Trophoblast cell (in vitro differentiated cells and primary cell): ENCODE measurements at regions not wholly inside any gene's neighbourhood (a gene's known extent, or its start where the extent isn't known, plus 50 kb on each side); places are given as distances from the start of the nearest gene placed in this dataset.

ENCODE experiments used
- DNase-seq, 2 donors: peaks; one replicate each; pipeline ENCODE4 v3.0.0-alpha.2; 2016
- H2AFZ ChIP-seq: 2 replicates; pipeline ENCODE4 v1.6.1; 2013; ENCODE audit warnings: low read length, moderate library complexity, mild to moderate bottlenecking; ENCODE audit not compliant: insufficient read depth, poor library complexity
- H2AK5ac ChIP-seq: 2 replicates; pipeline ENCODE4 v1.6.1; 2013; ENCODE audit warnings: mild to moderate bottlenecking, low read length
- H2BK120ac ChIP-seq: 2 replicates; pipeline ENCODE4 v1.6.1; 2013; ENCODE audit warnings: low read length, mild to moderate bottlenecking, moderate library complexity; ENCODE audit not compliant: insufficient read depth, poor library complexity
- H2BK12ac ChIP-seq: 2 replicates; pipeline ENCODE4 v1.6.1; 2013; ENCODE audit warnings: mild to moderate bottlenecking, low read length, moderate library complexity
- H2BK5ac ChIP-seq: 2 replicates; pipeline ENCODE4 v1.6.1; 2013; ENCODE audit warnings: low read length, low read depth, moderate library complexity, mild to moderate bottlenecking; ENCODE audit not compliant: poor library complexity
- H3K14ac ChIP-seq: 2 replicates; pipeline ENCODE4 v1.6.1; 2013; ENCODE audit warnings: mild to moderate bottlenecking, low read length
- H3K18ac ChIP-seq: 2 replicates; pipeline ENCODE4 v1.6.1; 2013; ENCODE audit warnings: mild to moderate bottlenecking, low read length
- H3K23ac ChIP-seq: 2 replicates; pipeline ENCODE4 v1.6.1; 2013; ENCODE audit warnings: low read length
- H3K27ac ChIP-seq: 2 replicates; pipeline ENCODE4 v1.5.1; 2013; ENCODE audit warnings: low read depth, mild to moderate bottlenecking, inconsistent platforms, low read length, moderate library complexity
- H3K27me3 ChIP-seq: 2 replicates; pipeline ENCODE4 v1.6.1; 2013; ENCODE audit warnings: inconsistent platforms, mild to moderate bottlenecking, low read length, moderate library complexity; ENCODE audit not compliant: insufficient read depth
- H3K36me3 ChIP-seq, 2 experiments: 1 replicate in 1 of 2; 2 replicates in 1 of 2; pipeline ENCODE4 v1.6.1; 2013; ENCODE audit warnings: low read length in 2 of 2, mild to moderate bottlenecking in 2 of 2, moderate library complexity in 1 of 2; ENCODE audit not compliant: insufficient read depth in 2 of 2, control insufficient read depth in 1 of 2
- H3K4ac ChIP-seq: 2 replicates; pipeline ENCODE4 v1.6.1; 2013; ENCODE audit warnings: low read depth, mild to moderate bottlenecking, low read length, moderate library complexity
- H3K4me1 ChIP-seq, 2 experiments: 1 replicate in 1 of 2; 2 replicates in 1 of 2; pipeline ENCODE4 v1.6.1; 2013; ENCODE audit warnings: low read length in 2 of 2, mild to moderate bottlenecking in 2 of 2, moderate library complexity in 1 of 2; ENCODE audit not compliant: insufficient read depth in 2 of 2, control insufficient read depth in 1 of 2
- H3K4me2 ChIP-seq: 2 replicates; pipeline ENCODE4 v1.6.1; 2013; ENCODE audit warnings: inconsistent platforms, mild to moderate bottlenecking, low read length, moderate library complexity
- H3K4me3 ChIP-seq: 2 replicates; pipeline ENCODE4 v1.5.1; 2013; ENCODE audit warnings: mild to moderate bottlenecking, low read depth, low read length, inconsistent platforms
- H3K79me1 ChIP-seq: one replicate; pipeline ENCODE4 v1.6.1; 2013; ENCODE audit warnings: low read length
- H3K79me2 ChIP-seq: 2 replicates; pipeline ENCODE4 v1.6.1; 2013; ENCODE audit warnings: low read length, mild to moderate bottlenecking; ENCODE audit not compliant: control insufficient read depth, insufficient read depth, poor library complexity
- H3K9ac ChIP-seq: 2 replicates; pipeline ENCODE4 v1.6.1; 2013; ENCODE audit warnings: mild to moderate bottlenecking, low read length
- H3K9me3 ChIP-seq: 2 replicates; pipeline ENCODE4 v1.6.1; 2013; ENCODE audit warnings: low read depth, mild to moderate bottlenecking, control low read depth, inconsistent platforms, low read length; ENCODE audit not compliant: insufficient read depth
- H4K12ac ChIP-seq: 2 replicates; pipeline ENCODE4 v1.6.1; 2013; ENCODE audit warnings: low read depth, mild to moderate bottlenecking, low read length, moderate library complexity
- H4K8ac ChIP-seq: 2 replicates; pipeline ENCODE4 v1.6.1; 2013; ENCODE audit warnings: low read depth, mild to moderate bottlenecking, low read length, moderate library complexity
- H4K91ac ChIP-seq: one replicate; pipeline ENCODE4 v1.6.1; 2013; ENCODE audit warnings: low read depth, mild to moderate bottlenecking, low read length, moderate library complexity
- WGBS: extraction: QIAGEN DNeasy Blood & Tissue Kit; methylation state at CpG from one replicate; pipeline ENCODE4 v1.1.7; 2013; ENCODE audit warnings: missing lambda C conversion rate; ENCODE audit not compliant: insufficient read length, insufficient coverage; ENCODE audit errors: extremely low coverage; 5-methylcytosine and 5-hydroxymethylcytosine counted together

GRCh38 chr7:40964610-40965009, 738.3 kb downstream of the INHBA start:
- no peak overlapping the region for H3K4me3 ChIP-seq
- no peak overlapping the region for H2AFZ ChIP-seq
- no peaks in the 10 kb centered on the region for H3K79me2 ChIP-seq
- H4K12ac ChIP-seq: no peak overlapping the region
- no peak overlapping the region for H4K91ac ChIP-seq
- H2BK5ac ChIP-seq: no peak overlapping the region
- H3K79me1 ChIP-seq: no peaks in the 10 kb centered on the region
- H3K14ac ChIP-seq: no peak overlapping the region
- H3K4ac ChIP-seq: no peak overlapping the region
- no peak for DNase-seq
- H3K4me2 ChIP-seq: no peak overlapping the region
- H2BK12ac ChIP-seq: no peak overlapping the region
- H3K23ac ChIP-seq: no peak overlapping the region
- H2BK120ac ChIP-seq: no peak overlapping the region
- WGBS: no CpG with 5 or more reads among the region's 2 CpGs
- no peak overlapping the region for H4K8ac ChIP-seq
- H2AK5ac ChIP-seq: no peak overlapping the region
- no peak overlapping the region for H3K9ac ChIP-seq
- no peaks in the 10 kb centered on the region for H3K27me3 ChIP-seq
- H3K18ac ChIP-seq: no peak overlapping the region
- H3K4me1 ChIP-seq: no peaks in the 10 kb centered on the region
- H3K27ac ChIP-seq: no peak overlapping the region
- H3K36me3 ChIP-seq: no peaks in the 10 kb centered on the region
- H3K9me3 ChIP-seq: peaks cover 2% of the 10 kb centered on the region

DNA sequence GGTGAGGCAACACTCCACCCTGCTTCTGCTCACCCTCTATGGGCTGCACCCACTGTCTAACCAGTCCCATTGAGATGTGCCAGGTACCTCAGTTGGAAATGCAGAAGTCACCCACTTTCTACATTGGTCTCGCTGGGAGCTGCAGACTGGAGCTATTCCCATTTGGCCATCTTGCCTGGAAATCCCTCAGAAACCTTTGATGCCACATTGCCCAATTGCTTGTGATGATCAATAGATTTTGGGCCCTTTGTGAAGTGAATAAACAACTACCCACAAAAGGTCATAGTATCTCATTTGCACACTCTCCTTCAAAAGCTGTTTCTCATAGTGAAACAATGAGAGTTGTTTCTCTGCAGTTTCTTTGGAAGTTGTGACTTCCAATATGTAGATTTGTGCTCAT, 742.9 kb downstream of the INHBA start:
- WGBS: no CpG with 5 or more reads among the region's 1 CpG
- Histone ChIP-seq H3K4ac (no peak overlapping the region), H2BK5ac (no peak overlapping the region), H3K18ac (no peak overlapping the region), H4K91ac (no peak overlapping the region), H3K4me3 (no peak overlapping the region), H4K12ac (no peak overlapping the region), H3K23ac (no peak overlapping the region), H3K36me3 (no peaks in the 10 kb centered on the region), H2AK5ac (no peak overlapping the region), H3K9me3 (peaks cover 2% of the 10 kb centered on the region), H3K4me2 (no peak overlapping the region), H4K8ac (no peak overlapping the region), H2AFZ (no peak overlapping the region), H3K27me3 (no peaks in the 10 kb centered on the region), H3K79me2 (no peaks in the 10 kb centered on the region), H3K27ac (no peak overlapping the region), H3K79me1 (no peaks in the 10 kb centered on the region), H3K4me1 (no peaks in the 10 kb centered on the region), H3K14ac (no peak overlapping the region), H2BK120ac (no peak overlapping the region), H2BK12ac (no peak overlapping the region), H3K9ac (no peak overlapping the region)
- no peak for DNase-seq

DNA sequence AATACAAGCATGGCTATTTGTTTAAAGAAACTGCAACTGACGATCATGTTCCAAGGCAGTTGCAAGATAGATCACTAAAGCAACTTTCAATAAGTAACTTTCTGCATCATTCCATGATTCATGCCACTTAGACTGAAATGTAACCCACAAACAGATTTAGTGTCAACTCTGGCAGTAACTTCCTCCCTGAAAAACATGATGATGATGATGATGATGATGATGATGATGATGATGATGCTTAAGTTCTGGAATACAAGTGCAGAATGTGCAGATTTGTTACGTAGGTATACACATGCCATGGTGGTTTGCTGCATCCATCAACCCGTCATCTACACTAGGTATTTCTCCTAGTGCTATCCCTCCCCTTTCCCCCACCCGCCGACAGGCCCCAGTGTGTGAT, 754.7 kb downstream of the INHBA start:
- H3K4me1 ChIP-seq: no peaks in the 10 kb centered on the region
- no peak overlapping the region for H3K4me2 ChIP-seq
- no peak overlapping the region for H2AFZ ChIP-seq
- H3K14ac ChIP-seq: no peak overlapping the region
- no peak overlapping the region for H2BK120ac ChIP-seq
- no peak overlapping the region for H2BK12ac ChIP-seq
- DNase-seq: no peak
- no peak overlapping the region for H3K23ac ChIP-seq
- no peak overlapping the region for H2BK5ac ChIP-seq
- H3K27ac ChIP-seq: no peak overlapping the region
- H3K79me1 ChIP-seq: no peaks in the 10 kb centered on the region
- H4K8ac ChIP-seq: no peak overlapping the region
- H4K91ac ChIP-seq: no peak overlapping the region
- H3K4me3 ChIP-seq: no peak overlapping the region
- no peak overlapping the region for H3K18ac ChIP-seq
- H3K36me3 ChIP-seq: no peaks in the 10 kb centered on the region
- H3K79me2 ChIP-seq: no peaks in the 10 kb centered on the region
- H3K9me3 ChIP-seq: peaks cover 7% of the 10 kb centered on the region
- no peak overlapping the region for H4K12ac ChIP-seq
- H3K9ac ChIP-seq: no peak overlapping the region
- H3K27me3 ChIP-seq: no peaks in the 10 kb centered on the region
- WGBS: no CpG with 5 or more reads among the region's 5 CpGs
- no peak overlapping the region for H3K4ac ChIP-seq
- no peak overlapping the region for H2AK5ac ChIP-seq

GRCh38 chr7:40947566-40947965, 755.3 kb downstream of the INHBA start:
- Histone ChIP-seq H3K27me3 (no peaks in the 10 kb centered on the region), H4K8ac (no peak overlapping the region), H2BK12ac (no peak overlapping the region), H3K18ac (no peak overlapping the region), H2AK5ac (no peak overlapping the region), H2AFZ (no peak overlapping the region), H3K27ac (no peak overlapping the region), H3K4me2 (no peak overlapping the region), H2BK120ac (no peak overlapping the region), H3K4me1 (no peaks in the 10 kb centered on the region), H4K12ac (no peak overlapping the region), H3K9me3 (peaks cover 7% of the 10 kb centered on the region), H2BK5ac (no peak overlapping the region), H3K9ac (no peak overlapping the region), H3K23ac (no peak overlapping the region), H3K4ac (no peak overlapping the region), H3K79me1 (no peaks in the 10 kb centered on the region), H3K4me3 (no peak overlapping the region), H3K36me3 (no peaks in the 10 kb centered on the region), H4K91ac (no peak overlapping the region), H3K79me2 (no peaks in the 10 kb centered on the region), H3K14ac (no peak overlapping the region)
- DNase-seq: no peak

DNA sequence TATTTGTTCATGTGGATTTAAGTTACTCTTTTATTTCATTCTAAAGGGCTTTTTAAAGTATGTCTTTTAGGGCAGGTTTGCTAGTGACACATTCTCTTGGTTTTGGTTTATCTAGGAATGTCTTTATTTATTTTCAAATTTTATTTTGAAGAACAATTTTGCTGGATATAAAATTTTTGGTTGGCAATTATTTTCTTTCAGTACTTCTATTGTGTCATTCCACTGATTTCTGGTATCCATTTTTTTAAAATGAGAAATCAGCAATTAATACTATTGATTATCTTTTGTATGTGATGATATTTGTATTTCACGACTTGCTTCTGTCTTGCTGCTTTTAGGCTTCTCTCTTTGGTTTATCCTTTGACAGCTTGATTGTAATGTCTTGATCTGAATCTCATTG, 756.3 kb downstream of the INHBA start:
- no peak for DNase-seq
- no peaks in the 10 kb centered on the region for H3K4me1 ChIP-seq

More for the DNA sequence above, 756.3 kb downstream of the INHBA start:
- Histone ChIP-seq H2BK120ac (no peak overlapping the region), H3K14ac (no peak overlapping the region), H3K27me3 (no peaks in the 10 kb centered on the region), H2BK12ac (no peak overlapping the region), H2AFZ (no peak overlapping the region), H2AK5ac (no peak overlapping the region), H3K9me3 (peaks cover 7% of the 10 kb centered on the region), H3K79me2 (no peaks in the 10 kb centered on the region), H2BK5ac (no peak overlapping the region), H3K27ac (no peak overlapping the region), H3K9ac (no peak overlapping the region), H3K4ac (no peak overlapping the region), H3K23ac (no peak overlapping the region), H4K12ac (no peak overlapping the region), H4K8ac (no peak overlapping the region), H3K79me1 (no peaks in the 10 kb centered on the region), H3K4me2 (no peak overlapping the region), H3K36me3 (no peaks in the 10 kb centered on the region), H3K4me3 (no peak overlapping the region), H3K18ac (no peak overlapping the region), H4K91ac (no peak overlapping the region)
- WGBS: no CpG with 5 or more reads among the region's 1 CpG
